ENCODE measurements at regions not wholly inside any gene's neighbourhood (a gene's known extent, or its start where the extent isn't known, plus 50 kb on each side); places are given as distances from the start of the nearest gene placed in this dataset.

DNA sequence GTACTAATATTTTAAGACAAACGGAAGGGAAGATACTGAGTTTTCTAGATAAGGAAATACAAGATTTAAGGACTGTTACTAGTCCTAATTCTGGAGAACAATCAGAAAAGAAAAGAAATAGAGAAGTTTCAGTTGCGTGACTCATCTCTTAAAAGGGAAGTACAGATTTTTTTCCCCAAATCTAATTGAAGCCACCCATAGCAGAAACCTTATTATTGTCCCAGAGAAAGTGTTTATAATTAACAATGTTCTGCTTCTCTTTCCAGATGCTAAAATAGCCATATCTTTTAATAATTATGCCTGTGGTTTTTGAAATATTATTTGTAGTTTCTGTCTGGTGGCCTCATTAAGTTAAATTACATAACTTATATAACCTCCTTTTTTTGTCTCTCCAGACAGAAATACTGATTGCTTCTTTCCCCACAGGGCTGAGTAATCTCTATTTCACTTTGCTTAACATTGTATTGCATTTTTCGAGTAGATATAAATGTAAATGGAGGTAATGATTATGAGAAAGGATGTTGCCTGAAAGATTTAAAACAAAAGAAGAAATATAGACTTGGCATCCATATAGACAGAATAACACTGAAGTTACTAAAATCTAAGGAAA, 240.7 kb upstream of the MBL2 start:
- Histone ChIP-seq H3K36me3 (ENCODE audit: control insufficient read depth in 1 of 2, insufficient read depth in 2 of 2, low read length in 2 of 2) (no peaks in the 10 kb centered on the region), H3K9me3 (ENCODE audit: control insufficient read depth in 1 of 2, low read length in 2 of 2) (no peaks in the 10 kb centered on the region), H3K27me3 (ENCODE audit: control insufficient read depth in 1 of 2, insufficient read depth in 2 of 2, low read length in 2 of 2) (no peaks in the 10 kb centered on the region), H3K4me1 (ENCODE audit: control insufficient read depth in 1 of 2, insufficient read depth in 2 of 2, low read length in 2 of 2) (no peaks in the 10 kb centered on the region), H3K4me3 (ENCODE audit: low read depth in 1 of 2, low read length in 2 of 2) (no peak overlapping the region), H3K9ac (ENCODE audit: low read depth in 1 of 2, low read length in 2 of 2) (no peak overlapping the region), H3K27ac (ENCODE audit: low read depth, low read length) (no peak overlapping the region)

DNA sequence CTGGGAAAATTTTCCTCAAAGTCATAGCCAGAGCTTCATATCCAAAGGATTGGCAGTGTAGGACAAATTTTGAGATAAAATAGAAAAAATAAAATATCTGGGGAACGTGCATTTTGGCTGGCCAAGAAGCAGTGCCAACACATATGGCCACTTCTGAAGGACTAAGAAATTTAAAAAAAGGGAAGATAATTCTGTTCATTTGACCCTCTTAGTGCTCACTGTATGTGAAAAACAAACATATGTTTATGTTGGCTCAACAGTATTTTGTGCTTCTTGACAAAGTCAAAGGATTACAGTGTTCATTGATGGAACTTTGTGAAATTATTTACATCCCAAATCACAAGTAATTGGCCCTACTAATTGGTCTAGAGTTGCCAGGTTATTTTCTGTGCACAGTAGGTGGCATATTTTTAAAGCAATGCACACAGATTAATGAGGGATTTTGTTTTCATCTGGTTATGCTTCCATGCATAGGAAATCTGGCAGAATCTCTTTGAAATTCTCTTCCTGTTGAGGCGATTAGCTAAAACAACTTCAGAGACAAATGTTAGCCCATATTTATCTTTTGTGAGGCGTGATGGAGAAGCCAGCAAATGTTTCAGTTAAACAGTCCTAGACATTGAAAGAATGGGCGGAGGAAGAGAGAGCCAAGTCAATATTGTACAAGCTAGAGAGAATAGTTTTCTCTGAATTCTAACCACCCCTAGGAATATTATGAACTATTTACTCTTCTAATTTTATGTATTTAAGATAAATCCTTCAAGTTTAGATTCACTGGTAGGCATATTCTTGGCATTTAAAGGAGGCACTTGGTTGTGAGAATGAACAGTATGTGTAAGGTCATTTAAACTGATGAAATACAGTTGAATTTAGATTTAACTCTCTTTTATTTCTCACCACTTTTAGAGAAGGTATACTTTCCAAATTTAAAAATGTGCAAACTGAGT, 237.7 kb upstream of the MBL2 start:
- H3K27me3 ChIP-seq (ENCODE audit: control insufficient read depth in 1 of 2, insufficient read depth in 2 of 2, low read length in 2 of 2) = no peaks in the 10 kb centered on the region
- H3K9ac ChIP-seq (ENCODE audit: low read depth in 1 of 2, low read length in 2 of 2) = no peak overlapping the region
- H3K4me1 ChIP-seq (ENCODE audit: control insufficient read depth in 1 of 2, insufficient read depth in 2 of 2, low read length in 2 of 2) = peaks cover 4 to 8% of the 10 kb centered on the region in 2 donors
- H3K4me3 ChIP-seq (ENCODE audit: low read depth in 1 of 2, low read length in 2 of 2) = no peak overlapping the region
- no peaks in the 10 kb centered on the region for H3K9me3 ChIP-seq (ENCODE audit: control insufficient read depth in 1 of 2, low read length in 2 of 2)
- H3K36me3 ChIP-seq (ENCODE audit: control insufficient read depth in 1 of 2, insufficient read depth in 2 of 2, low read length in 2 of 2) = no peaks in the 10 kb centered on the region
- H3K27ac ChIP-seq (ENCODE audit: low read depth, low read length) = no peak overlapping the region

DNA sequence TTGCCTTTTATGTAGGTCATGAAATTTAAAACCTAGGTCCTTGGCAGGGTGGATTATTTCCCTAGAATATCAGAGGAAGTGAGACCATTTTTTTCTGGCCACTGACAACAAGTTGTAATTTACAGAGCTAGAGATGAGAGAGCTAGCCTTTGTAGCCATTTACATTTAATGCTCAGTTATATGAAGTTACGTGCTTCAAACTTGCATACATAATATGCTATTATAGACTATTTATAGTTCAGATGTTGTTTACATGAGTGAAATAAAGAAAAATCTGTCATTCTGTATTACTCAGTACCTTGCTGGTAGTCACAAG, 234.9 kb upstream of the MBL2 start:
- H3K27me3 ChIP-seq (ENCODE audit: control insufficient read depth in 1 of 2, insufficient read depth in 2 of 2, low read length in 2 of 2) = no peaks in the 10 kb centered on the region
- H3K36me3 ChIP-seq (ENCODE audit: control insufficient read depth in 1 of 2, insufficient read depth in 2 of 2, low read length in 2 of 2) = no peaks in the 10 kb centered on the region
- peaks cover 4 to 8% of the 10 kb centered on the region in 2 donors for H3K4me1 ChIP-seq (ENCODE audit: control insufficient read depth in 1 of 2, insufficient read depth in 2 of 2, low read length in 2 of 2)
- no peak overlapping the region for H3K9ac ChIP-seq (ENCODE audit: low read depth in 1 of 2, low read length in 2 of 2)
- no peak overlapping the region for H3K27ac ChIP-seq (ENCODE audit: low read depth, low read length)
- no peak overlapping the region for H3K4me3 ChIP-seq (ENCODE audit: low read depth in 1 of 2, low read length in 2 of 2)
- H3K9me3 ChIP-seq (ENCODE audit: control insufficient read depth in 1 of 2, low read length in 2 of 2) = no peaks in the 10 kb centered on the region

DNA sequence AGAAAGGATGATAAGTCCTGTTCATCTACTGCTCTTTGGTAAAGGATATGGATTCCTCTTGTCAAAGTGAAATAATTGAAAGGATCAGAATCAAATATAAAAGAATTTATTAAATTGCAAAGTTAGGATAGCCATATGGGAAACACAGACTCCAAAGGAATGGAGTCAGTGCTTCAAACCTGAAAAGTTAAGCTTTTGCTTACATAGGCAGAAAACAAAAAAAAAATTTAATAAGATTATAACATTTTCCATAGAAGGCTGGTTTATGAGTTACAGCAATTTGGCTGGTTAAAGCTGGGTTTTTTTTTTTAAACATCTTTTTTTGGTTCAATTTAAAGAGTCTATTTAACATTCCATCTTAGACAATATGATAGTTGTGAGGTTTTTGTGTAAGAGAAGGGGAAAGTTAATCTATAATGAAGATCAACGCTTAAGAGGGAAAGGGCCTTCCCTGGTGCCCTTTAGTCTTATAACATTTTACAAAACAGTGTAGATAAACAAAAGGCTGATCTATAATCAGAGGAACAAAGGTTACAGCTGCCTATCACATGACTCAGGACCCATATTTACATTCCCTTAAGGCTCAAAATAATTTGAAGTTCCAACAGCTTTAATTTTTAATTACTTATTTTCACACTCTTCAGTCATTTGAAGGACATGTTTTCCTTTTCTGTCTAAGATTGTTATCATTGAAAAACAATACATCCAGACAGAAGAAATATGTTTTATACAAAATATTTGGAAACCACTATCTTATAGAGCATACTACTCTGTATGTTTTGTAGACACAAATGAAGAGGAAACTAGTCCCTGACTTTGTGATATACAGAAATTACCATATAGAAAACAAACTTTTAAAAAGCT, 234.3 kb upstream of the MBL2 start:
- Histone ChIP-seq H3K27me3 (ENCODE audit: control insufficient read depth in 1 of 2, insufficient read depth in 2 of 2, low read length in 2 of 2) (no peaks in the 10 kb centered on the region), H3K27ac (ENCODE audit: low read depth, low read length) (no peak overlapping the region), H3K4me1 (ENCODE audit: control insufficient read depth in 1 of 2, insufficient read depth in 2 of 2, low read length in 2 of 2) (peaks cover 4 to 8% of the 10 kb centered on the region in 2 donors), H3K9ac (ENCODE audit: low read depth in 1 of 2, low read length in 2 of 2) (no peak overlapping the region), H3K9me3 (ENCODE audit: control insufficient read depth in 1 of 2, low read length in 2 of 2) (no peaks in the 10 kb centered on the region), H3K36me3 (ENCODE audit: control insufficient read depth in 1 of 2, insufficient read depth in 2 of 2, low read length in 2 of 2) (no peaks in the 10 kb centered on the region), H3K4me3 (ENCODE audit: low read depth in 1 of 2, low read length in 2 of 2) (no peak overlapping the region)

DNA sequence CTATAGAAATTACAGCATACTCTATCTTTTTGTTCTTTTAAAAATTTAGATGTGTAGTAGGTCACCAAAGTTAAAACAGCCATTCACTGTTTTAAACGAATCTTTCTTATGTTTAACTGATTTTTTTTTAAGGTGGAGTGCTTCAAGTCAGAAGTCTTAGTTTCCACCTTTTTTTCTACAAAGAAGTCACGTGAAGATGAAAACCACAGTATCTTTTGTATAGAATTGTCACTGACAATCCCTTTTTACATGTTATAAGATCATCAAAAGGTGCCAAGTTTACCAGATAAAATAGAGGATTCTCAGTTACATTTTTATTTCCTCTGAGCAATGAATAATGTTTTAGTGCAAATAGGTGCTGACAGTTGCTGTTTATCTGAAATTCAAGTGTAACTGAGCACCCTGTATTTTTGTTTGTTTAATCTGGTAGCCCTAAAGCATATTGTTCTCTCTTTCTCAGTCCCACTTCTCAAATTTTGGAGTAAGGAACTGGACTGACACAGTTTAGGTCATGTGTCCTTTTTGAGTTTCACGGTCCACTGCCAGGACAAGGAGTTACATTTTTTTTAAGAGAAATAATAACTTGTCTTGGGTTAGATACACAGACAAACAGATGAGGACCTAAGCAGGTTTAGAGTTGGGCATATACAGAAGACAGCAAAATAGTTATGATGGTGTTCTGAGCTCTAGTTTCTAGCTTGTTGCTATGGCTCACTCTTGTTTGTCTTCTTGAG, 233.2 kb upstream of the MBL2 start:
- Histone ChIP-seq H3K27ac (ENCODE audit: low read depth, low read length) (no peak overlapping the region), H3K36me3 (ENCODE audit: control insufficient read depth in 1 of 2, insufficient read depth in 2 of 2, low read length in 2 of 2) (no peaks in the 10 kb centered on the region)

DNA sequence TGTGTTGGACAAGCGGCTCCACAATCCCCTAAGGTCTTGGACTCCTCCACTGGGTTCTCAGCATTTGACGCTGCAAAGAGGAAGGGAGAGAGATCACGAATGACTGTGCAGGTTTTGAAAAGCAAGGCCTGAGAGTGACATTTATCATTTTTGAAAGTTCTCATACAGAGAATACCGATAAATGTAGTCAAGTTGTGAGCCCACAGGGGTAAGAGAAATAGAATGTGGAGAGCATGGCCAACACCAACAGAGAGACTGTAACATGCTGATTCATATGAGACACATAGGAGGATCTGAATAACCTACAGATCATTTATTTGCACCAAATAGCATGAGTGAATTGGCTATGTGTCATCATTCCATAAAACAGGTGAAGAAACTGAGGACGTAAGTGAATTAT, 230.5 kb upstream of the MBL2 start:
- Histone ChIP-seq H3K4me1 (ENCODE audit: control insufficient read depth in 1 of 2, insufficient read depth in 2 of 2, low read length in 2 of 2) (peaks cover 4 to 8% of the 10 kb centered on the region in 2 donors), H3K36me3 (ENCODE audit: control insufficient read depth in 1 of 2, insufficient read depth in 2 of 2, low read length in 2 of 2) (no peaks in the 10 kb centered on the region), H3K9me3 (ENCODE audit: control insufficient read depth in 1 of 2, low read length in 2 of 2) (no peaks in the 10 kb centered on the region), H3K27ac (ENCODE audit: low read depth, low read length) (no peak overlapping the region), H3K4me3 (ENCODE audit: low read depth in 1 of 2, low read length in 2 of 2) (no peak overlapping the region), H3K27me3 (ENCODE audit: control insufficient read depth in 1 of 2, insufficient read depth in 2 of 2, low read length in 2 of 2) (no peaks in the 10 kb centered on the region), H3K9ac (ENCODE audit: low read depth in 1 of 2, low read length in 2 of 2) (no peak overlapping the region)

More for the DNA sequence above, 233.2 kb upstream of the MBL2 start:
- no peaks in the 10 kb centered on the region for H3K9me3 ChIP-seq (ENCODE audit: control insufficient read depth in 1 of 2, low read length in 2 of 2)
- no peaks in the 10 kb centered on the region for H3K27me3 ChIP-seq (ENCODE audit: control insufficient read depth in 1 of 2, insufficient read depth in 2 of 2, low read length in 2 of 2)
- no peak overlapping the region for H3K9ac ChIP-seq (ENCODE audit: low read depth in 1 of 2, low read length in 2 of 2)
- peaks cover 4 to 8% of the 10 kb centered on the region in 2 donors for H3K4me1 ChIP-seq (ENCODE audit: control insufficient read depth in 1 of 2, insufficient read depth in 2 of 2, low read length in 2 of 2)
- H3K4me3 ChIP-seq (ENCODE audit: low read depth in 1 of 2, low read length in 2 of 2) = no peak overlapping the region

DNA sequence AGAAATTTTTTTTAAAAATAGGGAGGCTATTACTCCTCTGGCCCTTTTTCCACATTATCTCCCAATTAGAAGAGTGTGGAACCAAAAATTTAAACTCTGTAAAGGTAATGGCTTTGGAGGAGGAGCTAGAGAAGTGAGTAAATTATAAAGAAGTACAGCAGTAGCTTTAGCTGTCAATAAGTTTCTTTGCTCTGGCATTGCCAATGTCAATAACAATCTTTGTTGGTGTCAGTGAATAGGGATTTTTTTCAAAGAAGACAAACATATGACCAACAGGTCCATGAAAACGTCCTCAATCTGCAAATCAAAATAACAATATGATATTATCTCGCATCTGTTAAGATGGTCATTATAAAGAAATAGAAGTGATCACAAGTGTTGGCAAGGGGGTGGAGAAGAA, 227.1 kb upstream of the MBL2 start:
- Histone ChIP-seq H3K4me3 (ENCODE audit: low read depth in 1 of 2, low read length in 2 of 2) (no peak overlapping the region), H3K4me1 (ENCODE audit: control insufficient read depth in 1 of 2, insufficient read depth in 2 of 2, low read length in 2 of 2) (no peaks in the 10 kb centered on the region), H3K9ac (ENCODE audit: low read depth in 1 of 2, low read length in 2 of 2) (no peak overlapping the region), H3K36me3 (ENCODE audit: control insufficient read depth in 1 of 2, insufficient read depth in 2 of 2, low read length in 2 of 2) (no peaks in the 10 kb centered on the region), H3K27me3 (ENCODE audit: control insufficient read depth in 1 of 2, insufficient read depth in 2 of 2, low read length in 2 of 2) (no peaks in the 10 kb centered on the region), H3K9me3 (ENCODE audit: control insufficient read depth in 1 of 2, low read length in 2 of 2) (no peaks in the 10 kb centered on the region), H3K27ac (ENCODE audit: low read depth, low read length) (no peak overlapping the region)

DNA sequence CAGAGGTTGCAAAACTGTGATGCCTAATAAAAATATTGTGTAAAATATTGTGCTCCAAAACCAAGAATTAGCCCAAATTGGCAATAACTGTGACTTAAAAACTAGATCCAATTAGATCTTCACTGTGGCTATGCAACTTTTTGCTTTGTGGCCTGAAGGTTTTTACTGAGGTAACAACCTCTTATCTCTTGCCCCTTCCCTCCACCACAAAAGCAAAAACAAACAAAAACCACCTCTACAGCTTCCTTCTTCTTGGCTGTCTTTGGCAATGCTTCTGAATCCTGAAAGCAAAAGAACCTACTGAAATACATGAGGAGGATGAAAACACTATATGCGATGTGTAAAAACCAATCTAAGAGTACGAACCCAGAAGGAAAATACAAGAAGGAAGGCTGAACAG, 226.7 kb upstream of the MBL2 start:
- H3K4me3 ChIP-seq (ENCODE audit: low read depth in 1 of 2, low read length in 2 of 2) = no peak overlapping the region
- H3K9me3 ChIP-seq (ENCODE audit: control insufficient read depth in 1 of 2, low read length in 2 of 2) = no peaks in the 10 kb centered on the region
- H3K4me1 ChIP-seq (ENCODE audit: control insufficient read depth in 1 of 2, insufficient read depth in 2 of 2, low read length in 2 of 2) = no peaks in the 10 kb centered on the region
- H3K27ac ChIP-seq (ENCODE audit: low read depth, low read length) = no peak overlapping the region
- no peaks in the 10 kb centered on the region for H3K36me3 ChIP-seq (ENCODE audit: control insufficient read depth in 1 of 2, insufficient read depth in 2 of 2, low read length in 2 of 2)
- H3K27me3 ChIP-seq (ENCODE audit: control insufficient read depth in 1 of 2, insufficient read depth in 2 of 2, low read length in 2 of 2) = no peaks in the 10 kb centered on the region
- no peak overlapping the region for H3K9ac ChIP-seq (ENCODE audit: low read depth in 1 of 2, low read length in 2 of 2)

DNA sequence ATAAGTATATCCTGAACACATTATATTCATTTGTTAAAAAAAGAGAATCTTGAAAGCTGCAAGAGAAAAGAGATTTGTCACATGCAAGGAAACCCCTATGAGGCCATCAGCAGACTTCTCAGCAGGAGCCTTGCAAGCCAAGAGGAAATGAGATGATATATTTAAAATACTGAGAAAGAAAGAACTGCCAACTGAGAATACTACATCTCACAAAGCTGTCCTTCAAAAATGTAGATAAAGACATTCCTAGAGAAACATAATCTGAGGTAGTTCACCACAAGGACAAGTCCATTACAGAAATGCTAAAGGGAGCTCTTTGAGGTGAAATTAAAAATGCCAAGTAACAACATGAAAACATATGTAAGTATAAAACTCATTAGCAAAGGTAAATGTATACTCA, 224.4 kb upstream of the MBL2 start:
- no peaks in the 10 kb centered on the region for H3K36me3 ChIP-seq (ENCODE audit: control insufficient read depth in 1 of 2, insufficient read depth in 2 of 2, low read length in 2 of 2)
- H3K4me3 ChIP-seq (ENCODE audit: low read depth in 1 of 2, low read length in 2 of 2) = no peak overlapping the region
- H3K9ac ChIP-seq (ENCODE audit: low read depth in 1 of 2, low read length in 2 of 2) = no peak overlapping the region
- H3K9me3 ChIP-seq (ENCODE audit: control insufficient read depth in 1 of 2, low read length in 2 of 2) = no peaks in the 10 kb centered on the region
- H3K27me3 ChIP-seq (ENCODE audit: control insufficient read depth in 1 of 2, insufficient read depth in 2 of 2, low read length in 2 of 2) = no peaks in the 10 kb centered on the region
- no peak overlapping the region for H3K27ac ChIP-seq (ENCODE audit: low read depth, low read length)
- no peaks in the 10 kb centered on the region for H3K4me1 ChIP-seq (ENCODE audit: control insufficient read depth in 1 of 2, insufficient read depth in 2 of 2, low read length in 2 of 2)

Data from duodenal mucosa (tissue), 2 donors.